ENCODE measurements at regions not wholly inside any gene's neighbourhood (a gene's known extent, or its start where the extent isn't known, plus 50 kb on each side); places are given as distances from the start of the nearest gene placed in this dataset.
A peak's percentile ranks its signal among the peaks of the same experiment; 100 is the strongest.

- no peak for DNase-seq
These were observed 365.9 kb downstream of the ZSWIM6 start for GRCh38 chr5:61697809-61698558.

- no peak for DNase-seq
These were observed 370.0 kb downstream of the ZSWIM6 start for GRCh38 chr5:61701877-61702602.

GRCh38 chr5:61702784-61703183 is 370.7 kb downstream of the ZSWIM6 start:
- no peak for DNase-seq

GRCh38 chr5:61704289-61704688 is 372.2 kb downstream of the ZSWIM6 start:
- no peak for DNase-seq

- no peak for DNase-seq
These were observed 374.7 kb downstream of the ZSWIM6 start for GRCh38 chr5:61706751-61707150.

- no peak for DNase-seq
These were observed 387.1 kb downstream of the ZSWIM6 start for GRCh38 chr5:61719124-61719523.

- no peak for DNase-seq
These were observed 388.8 kb downstream of the ZSWIM6 start for GRCh38 chr5:61720829-61721228.

GRCh38 chr5:61724102-61724501 is 392.0 kb downstream of the ZSWIM6 start:
- no peak for DNase-seq

GRCh38 chr5:61728287-61728686 is 396.2 kb downstream of the ZSWIM6 start:
- DNase-seq = no peak

GRCh38 chr5:61730866-61731265 is 398.8 kb downstream of the ZSWIM6 start:
- DNase-seq = no peak

- DNase-seq = no peak
These were observed 399.3 kb downstream of the ZSWIM6 start for GRCh38 chr5:61731267-61731945.

- peak; percentile 48 for DNase-seq
These were observed 399.9 kb downstream of the ZSWIM6 start for GRCh38 chr5:61731946-61732314.

- DNase-seq = peak; percentile 60
These were observed 400.3 kb downstream of the ZSWIM6 start for GRCh38 chr5:61732369-61732768.

GRCh38 chr5:61732796-61733195 is 400.7 kb downstream of the ZSWIM6 start:
- DNase-seq = no peak

- DNase-seq = no peak
These were observed 401.9 kb downstream of the ZSWIM6 start for GRCh38 chr5:61734001-61734400.

- no peak for DNase-seq
These were observed 402.9 kb downstream of the ZSWIM6 start for GRCh38 chr5:61734966-61735365.

GRCh38 chr5:61735531-61735930 is 403.5 kb downstream of the ZSWIM6 start:
- no peak for DNase-seq

- no peak for DNase-seq
These were observed 403.9 kb downstream of the ZSWIM6 start for GRCh38 chr5:61735995-61736394.

GRCh38 chr5:61737301-61737963 is 405.4 kb downstream of the ZSWIM6 start:
- DNase-seq = peak; percentile 22

- no peak for DNase-seq
These were observed 405.9 kb downstream of the ZSWIM6 start for GRCh38 chr5:61737964-61738340.

GRCh38 chr5:61738446-61738845 is 406.4 kb downstream of the ZSWIM6 start:
- no peak for DNase-seq

GRCh38 chr5:61744690-61745619 is 412.9 kb downstream of the ZSWIM6 start:
- no peak for DNase-seq
